ENCODE measurements at regions not wholly inside any gene's neighbourhood (a gene's known extent, or its start where the extent isn't known, plus 50 kb on each side); places are given as distances from the start of the nearest gene placed in this dataset.

DNA sequence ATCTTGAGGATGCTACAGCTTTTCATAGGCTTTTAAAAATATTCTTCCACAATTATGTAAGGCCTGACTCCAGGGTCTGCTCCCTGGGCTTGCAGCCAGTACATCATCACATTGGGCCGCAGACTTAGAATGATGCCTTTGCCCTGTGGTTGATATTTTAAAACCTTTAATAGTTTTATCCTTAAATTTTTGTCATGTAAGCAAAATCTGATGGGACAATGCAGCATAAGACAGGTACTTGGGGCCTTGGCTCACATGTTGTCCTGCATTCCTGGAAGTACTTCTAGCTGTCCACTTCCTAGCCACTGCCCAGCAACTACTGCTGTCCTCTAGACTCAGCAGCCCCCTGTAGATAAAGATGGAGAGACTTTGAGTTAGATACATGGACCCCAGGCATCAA is 197.3 kb upstream of the SLITRK3 start:
- Mint-ChIP-seq H3K4me1 (ENCODE audit: low read depth) (no peaks in the 10 kb centered on the region), H3K9me3 (peaks cover 13% of the 10 kb centered on the region), H3K36me3 (ENCODE audit: low read depth) (no peaks in the 10 kb centered on the region), H3K27ac (no peak overlapping the region), H3K4me3 (ENCODE audit: low read depth) (no peak overlapping the region), H3K27me3 (ENCODE audit: low read depth) (no peaks in the 10 kb centered on the region)
- intact Hi-C loops (cut with micrococcal nuclease): no loop called here
- DNase-seq (ENCODE audit: low spot score): no peak

DNA sequence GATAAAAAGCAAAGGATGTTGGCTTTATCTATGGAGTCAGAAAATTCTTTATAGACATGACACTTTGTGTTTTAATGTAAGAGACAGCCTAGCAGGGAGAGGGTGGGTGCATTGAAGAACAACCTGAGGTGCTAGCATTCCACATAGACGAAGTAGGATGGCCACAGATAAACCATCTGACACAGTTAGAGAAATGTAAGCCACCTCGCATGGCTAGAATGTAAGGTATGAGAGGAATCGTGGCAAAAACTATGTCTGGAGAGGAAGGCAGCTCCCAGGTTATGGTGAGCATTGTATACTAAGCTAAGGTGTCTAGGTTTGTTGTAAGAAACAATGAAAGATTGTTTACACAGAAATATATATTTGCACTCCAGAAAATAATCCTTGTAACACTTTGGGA is 194.0 kb upstream of the SLITRK3 start:
- Mint-ChIP-seq H3K27ac (no peak overlapping the region), H3K9me3 (peaks cover 15% of the 10 kb centered on the region), H3K4me1 (ENCODE audit: low read depth) (no peaks in the 10 kb centered on the region), H3K27me3 (ENCODE audit: low read depth) (no peaks in the 10 kb centered on the region), H3K36me3 (ENCODE audit: low read depth) (no peaks in the 10 kb centered on the region), H3K4me3 (ENCODE audit: low read depth) (no peak overlapping the region)
- DNase-seq (ENCODE audit: low spot score): no peak
- intact Hi-C loops (cut with micrococcal nuclease): no loop called here

DNA sequence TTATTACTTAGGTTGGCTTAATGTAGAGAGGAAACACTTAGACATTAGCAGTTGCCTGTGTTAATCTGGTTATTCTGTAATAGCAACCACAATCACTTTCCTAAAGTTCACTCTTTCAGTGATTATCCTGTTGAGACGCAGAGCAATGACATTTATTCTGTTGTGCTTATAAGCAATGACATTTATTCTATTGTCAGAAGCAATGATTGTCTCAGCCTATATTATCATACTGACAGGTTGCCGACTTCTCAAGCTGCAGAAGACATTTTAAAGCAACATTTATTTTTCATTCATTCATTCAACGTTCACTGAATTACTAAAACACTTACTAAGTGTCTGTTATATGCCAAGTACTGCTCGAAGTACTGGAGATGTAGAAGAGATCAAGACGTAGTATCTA is 193.5 kb upstream of the SLITRK3 start:
- intact Hi-C loops (cut with micrococcal nuclease): no loop called here
- peaks cover 15% of the 10 kb centered on the region for H3K9me3 Mint-ChIP-seq
- H3K36me3 Mint-ChIP-seq (ENCODE audit: low read depth): no peaks in the 10 kb centered on the region
- no peaks in the 10 kb centered on the region for H3K4me1 Mint-ChIP-seq (ENCODE audit: low read depth)
- no peak overlapping the region for H3K4me3 Mint-ChIP-seq (ENCODE audit: low read depth)
- no peak for DNase-seq (ENCODE audit: low spot score)
- H3K27ac Mint-ChIP-seq: no peak overlapping the region
- H3K27me3 Mint-ChIP-seq (ENCODE audit: low read depth): no peaks in the 10 kb centered on the region

DNA sequence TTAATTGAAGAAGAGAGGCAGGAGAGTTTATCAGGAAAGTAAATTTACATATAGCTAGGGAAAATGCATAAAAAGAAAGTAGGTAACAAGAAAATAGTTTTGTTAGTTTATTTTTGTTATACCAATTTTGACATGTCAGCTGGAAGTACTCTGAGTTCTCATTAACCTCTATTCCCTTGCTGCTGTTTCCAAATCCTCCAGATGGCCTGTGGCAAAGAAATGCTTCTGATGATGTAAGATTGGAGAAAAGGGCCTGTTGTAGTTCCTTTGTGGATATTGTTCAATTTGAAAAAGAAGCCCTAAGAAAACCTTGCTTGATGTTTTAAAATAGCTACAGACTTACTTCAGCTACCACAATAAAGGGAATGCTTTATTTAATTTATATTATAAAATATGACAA is 192.9 kb upstream of the SLITRK3 start:
- DNase-seq (ENCODE audit: low spot score): no peak
- H3K4me1 Mint-ChIP-seq (ENCODE audit: low read depth): no peaks in the 10 kb centered on the region
- H3K27me3 Mint-ChIP-seq (ENCODE audit: low read depth): no peaks in the 10 kb centered on the region
- intact Hi-C loops (cut with micrococcal nuclease): no loop called here
- no peaks in the 10 kb centered on the region for H3K36me3 Mint-ChIP-seq (ENCODE audit: low read depth)
- H3K27ac Mint-ChIP-seq: no peak overlapping the region
- H3K4me3 Mint-ChIP-seq (ENCODE audit: low read depth): no peak overlapping the region
- H3K9me3 Mint-ChIP-seq: peaks cover 15% of the 10 kb centered on the region

DNA sequence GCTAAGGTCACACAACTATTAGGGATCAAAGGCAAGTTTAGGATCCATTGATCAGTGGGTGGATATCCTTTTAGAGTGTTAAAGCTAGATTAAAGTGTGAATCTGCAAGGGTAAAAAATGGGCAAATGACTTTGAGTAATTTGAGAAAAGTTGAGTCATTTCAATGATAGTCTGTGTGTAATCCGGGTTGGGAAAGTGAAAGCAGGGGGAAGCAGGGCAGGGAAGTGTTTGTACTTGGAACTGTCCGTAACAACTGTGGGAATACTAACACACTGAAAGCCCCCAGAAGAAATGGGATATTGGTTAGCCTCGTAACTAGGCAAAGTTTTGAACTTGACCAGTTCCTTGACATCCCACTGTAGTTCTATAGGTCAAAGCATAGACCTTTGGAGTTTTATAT is 187.2 kb upstream of the SLITRK3 start:
- DNase-seq (ENCODE audit: low spot score): no peak
- no peaks in the 10 kb centered on the region for H3K36me3 Mint-ChIP-seq (ENCODE audit: low read depth)
- H3K27ac Mint-ChIP-seq: no peak overlapping the region
- no peak overlapping the region for H3K4me3 Mint-ChIP-seq (ENCODE audit: low read depth)
- H3K27me3 Mint-ChIP-seq (ENCODE audit: low read depth): no peaks in the 10 kb centered on the region
- H3K4me1 Mint-ChIP-seq (ENCODE audit: low read depth): no peaks in the 10 kb centered on the region
- H3K9me3 Mint-ChIP-seq: peaks cover 17% of the 10 kb centered on the region
- intact Hi-C loops (cut with micrococcal nuclease): no loop called here

DNA sequence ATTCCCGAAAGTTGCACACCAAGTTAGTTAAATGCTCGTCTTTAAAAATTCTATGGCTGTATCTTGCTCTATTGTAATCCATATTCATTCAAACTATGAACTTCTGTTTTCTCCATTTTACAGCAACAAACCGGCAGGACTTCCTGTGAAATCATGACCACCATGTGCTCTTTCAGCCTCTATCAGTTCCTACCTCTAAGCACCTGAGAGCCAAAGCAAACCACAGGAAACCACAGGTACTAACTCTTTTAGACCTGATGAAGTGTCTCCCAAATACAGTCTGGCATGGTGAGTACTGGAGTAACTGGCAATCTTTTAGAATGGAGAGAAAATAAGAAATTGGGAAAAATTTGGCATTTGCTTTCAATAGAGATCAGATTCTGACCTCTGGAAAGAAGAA is 186.5 kb upstream of the SLITRK3 start:
- no peak for DNase-seq (ENCODE audit: low spot score)
- peaks cover 13% of the 10 kb centered on the region for H3K9me3 Mint-ChIP-seq
- no peaks in the 10 kb centered on the region for H3K36me3 Mint-ChIP-seq (ENCODE audit: low read depth)
- no peaks in the 10 kb centered on the region for H3K27me3 Mint-ChIP-seq (ENCODE audit: low read depth)
- H3K4me1 Mint-ChIP-seq (ENCODE audit: low read depth): no peaks in the 10 kb centered on the region
- intact Hi-C loops (cut with micrococcal nuclease): no loop called here
- H3K4me3 Mint-ChIP-seq (ENCODE audit: low read depth): no peak overlapping the region
- no peak overlapping the region for H3K27ac Mint-ChIP-seq

DNA sequence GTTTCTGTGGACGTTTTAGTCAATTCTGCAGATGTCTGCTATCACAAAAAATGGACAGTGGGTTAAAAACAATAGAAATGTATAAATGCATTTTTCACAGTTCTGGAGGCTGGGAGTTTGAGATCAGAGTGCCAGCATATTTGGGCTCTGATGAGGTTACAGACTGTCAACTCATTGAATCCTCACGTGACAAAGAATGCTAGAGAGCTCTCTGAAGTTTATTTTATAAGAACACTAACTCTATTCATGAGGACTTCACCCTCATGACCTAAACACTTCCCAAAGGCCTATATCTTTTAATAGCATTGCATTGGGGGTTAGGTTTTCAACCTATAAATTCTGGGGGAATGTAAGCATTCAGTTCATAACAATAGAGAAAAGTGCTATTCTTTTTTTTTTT is 182.6 kb upstream of the SLITRK3 start:
- no peak overlapping the region for H3K27ac Mint-ChIP-seq
- no peaks in the 10 kb centered on the region for H3K27me3 Mint-ChIP-seq (ENCODE audit: low read depth)
- H3K4me1 Mint-ChIP-seq (ENCODE audit: low read depth): no peaks in the 10 kb centered on the region
- no peak overlapping the region for H3K4me3 Mint-ChIP-seq (ENCODE audit: low read depth)
- H3K9me3 Mint-ChIP-seq: peaks cover 10% of the 10 kb centered on the region
- H3K36me3 Mint-ChIP-seq (ENCODE audit: low read depth): no peaks in the 10 kb centered on the region
- DNase-seq (ENCODE audit: low spot score): no peak
- intact Hi-C loops (cut with micrococcal nuclease): no loop called here

DNA sequence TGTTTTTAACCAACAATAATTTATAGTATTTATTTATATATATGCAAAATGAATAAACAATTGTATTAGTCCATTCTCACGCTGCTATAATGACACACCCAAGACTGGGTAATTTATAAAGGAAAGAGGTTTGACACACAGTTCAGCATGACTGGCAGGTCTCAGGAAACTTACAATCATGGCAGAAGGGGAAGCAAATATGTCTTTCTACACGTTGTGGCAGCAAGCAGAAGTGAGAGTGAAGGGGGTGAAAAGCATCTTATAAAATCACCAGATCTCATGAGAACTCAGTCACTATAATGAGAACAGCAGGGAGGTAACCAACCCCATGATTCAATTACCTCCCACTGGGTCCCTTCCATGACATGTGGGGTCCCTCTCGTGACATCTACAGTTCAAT is 162.8 kb upstream of the SLITRK3 start:
- no peak overlapping the region for H3K27ac Mint-ChIP-seq
- H3K4me3 Mint-ChIP-seq (ENCODE audit: low read depth): no peak overlapping the region
- H3K36me3 Mint-ChIP-seq (ENCODE audit: low read depth): no peaks in the 10 kb centered on the region
- no peaks in the 10 kb centered on the region for H3K4me1 Mint-ChIP-seq (ENCODE audit: low read depth)
- no peak for DNase-seq (ENCODE audit: low spot score)
- intact Hi-C loops (cut with micrococcal nuclease): no loop called here
- peaks cover 27% of the 10 kb centered on the region for H3K9me3 Mint-ChIP-seq
- H3K27me3 Mint-ChIP-seq (ENCODE audit: low read depth): no peaks in the 10 kb centered on the region

DNA sequence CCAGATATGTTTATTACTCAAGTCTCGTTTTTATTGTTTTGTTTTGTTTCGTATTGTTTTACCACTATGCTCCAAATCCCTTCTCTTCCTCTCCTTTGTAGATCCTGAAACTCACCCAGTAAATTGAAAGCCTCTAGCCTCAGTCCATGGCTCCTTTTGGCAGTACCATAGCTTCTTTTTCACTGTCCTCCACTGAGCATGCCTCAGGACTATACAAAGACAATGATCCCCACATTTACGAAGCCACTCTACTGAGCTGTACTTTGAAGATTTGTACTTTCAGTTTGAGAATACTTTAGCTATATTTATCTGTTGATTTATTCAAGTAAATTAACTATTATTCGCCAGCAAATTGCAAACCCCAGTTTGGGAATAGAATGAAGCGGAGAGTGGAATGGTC is 159.1 kb upstream of the SLITRK3 start:
- no peak for DNase-seq (ENCODE audit: low spot score)
- Mint-ChIP-seq H3K4me1 (ENCODE audit: low read depth) (no peaks in the 10 kb centered on the region), H3K9me3 (peaks cover 21% of the 10 kb centered on the region), H3K27ac (no peak overlapping the region), H3K36me3 (ENCODE audit: low read depth) (no peaks in the 10 kb centered on the region), H3K4me3 (ENCODE audit: low read depth) (no peak overlapping the region), H3K27me3 (ENCODE audit: low read depth) (no peaks in the 10 kb centered on the region)
- intact Hi-C loops (cut with micrococcal nuclease): no loop called here

DNA sequence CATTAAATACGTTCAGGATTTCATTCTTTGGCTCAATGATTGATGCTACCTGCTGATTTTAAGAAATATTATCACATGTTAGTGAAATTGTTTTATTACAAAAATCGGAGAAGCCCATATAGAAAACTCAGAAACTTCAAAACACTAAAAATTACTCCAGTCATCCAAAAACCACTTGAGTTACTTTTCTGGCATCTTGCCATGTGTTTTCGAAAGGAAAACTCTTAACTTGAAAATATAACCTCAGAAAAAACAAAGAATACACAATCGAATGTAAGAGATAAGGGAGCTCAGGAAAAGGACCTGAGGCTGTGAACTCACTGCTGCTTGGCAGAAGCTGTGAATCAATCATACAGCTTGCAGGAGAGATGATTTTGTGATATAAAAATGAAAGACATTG is 151.3 kb upstream of the SLITRK3 start:
- intact Hi-C loops (cut with micrococcal nuclease): no loop called here
- Mint-ChIP-seq H3K9me3 (peaks cover 27% of the 10 kb centered on the region), H3K27me3 (ENCODE audit: low read depth) (no peaks in the 10 kb centered on the region), H3K27ac (no peak overlapping the region), H3K4me1 (ENCODE audit: low read depth) (no peaks in the 10 kb centered on the region), H3K36me3 (ENCODE audit: low read depth) (no peaks in the 10 kb centered on the region), H3K4me3 (ENCODE audit: low read depth) (no peak overlapping the region)
- DNase-seq (ENCODE audit: low spot score): no peak

DNA sequence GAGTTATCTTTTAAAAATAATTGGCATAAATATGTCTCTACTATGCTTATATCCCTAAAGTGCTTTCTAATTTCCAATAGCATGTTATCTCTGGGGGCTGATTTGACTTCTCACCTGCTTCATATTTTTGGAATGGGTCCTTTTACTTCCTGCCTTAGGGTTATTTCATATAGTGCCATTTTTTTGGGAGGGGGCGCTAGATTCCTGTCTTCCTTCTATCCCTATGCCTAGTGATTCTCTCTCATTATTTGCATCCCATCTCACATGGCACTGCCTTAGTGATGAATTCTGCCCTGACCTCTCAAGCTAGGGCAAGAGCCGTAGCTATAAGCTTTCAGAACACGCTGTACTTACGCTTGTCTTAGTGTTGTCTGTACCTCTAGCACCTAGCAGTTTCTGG is 150.3 kb upstream of the SLITRK3 start:
- Mint-ChIP-seq H3K27ac (no peak overlapping the region), H3K27me3 (ENCODE audit: low read depth) (no peaks in the 10 kb centered on the region), H3K4me3 (ENCODE audit: low read depth) (no peak overlapping the region), H3K9me3 (peaks cover 27% of the 10 kb centered on the region), H3K4me1 (ENCODE audit: low read depth) (no peaks in the 10 kb centered on the region), H3K36me3 (ENCODE audit: low read depth) (no peaks in the 10 kb centered on the region)
- no peak for DNase-seq (ENCODE audit: low spot score)
- intact Hi-C loops (cut with micrococcal nuclease): no loop called here

DNA sequence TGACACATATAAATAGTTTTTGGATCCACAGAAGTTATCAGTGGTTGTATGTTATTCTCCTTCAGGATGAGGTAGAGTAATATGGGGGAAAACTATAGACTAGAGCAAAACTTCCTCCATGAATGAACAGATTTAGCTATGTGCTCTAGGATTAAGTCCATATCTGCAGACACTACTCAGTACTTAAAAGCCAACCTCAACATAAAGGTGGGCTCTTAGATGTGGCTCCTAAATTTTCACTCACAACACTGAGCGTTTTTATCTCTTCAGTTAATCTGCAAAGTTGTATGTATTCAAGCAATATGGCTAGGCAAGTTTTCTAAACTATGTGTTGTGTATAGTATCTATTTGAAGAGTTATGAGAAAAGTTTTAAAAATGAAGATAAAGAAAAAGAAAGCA is 147.0 kb upstream of the SLITRK3 start:
- Mint-ChIP-seq H3K36me3 (ENCODE audit: low read depth) (no peaks in the 10 kb centered on the region), H3K4me3 (ENCODE audit: low read depth) (no peak overlapping the region), H3K4me1 (ENCODE audit: low read depth) (no peaks in the 10 kb centered on the region), H3K27ac (no peak overlapping the region), H3K27me3 (ENCODE audit: low read depth) (no peaks in the 10 kb centered on the region), H3K9me3 (peaks cover 16% of the 10 kb centered on the region)
- no peak for DNase-seq (ENCODE audit: low spot score)
- intact Hi-C loops (cut with micrococcal nuclease): no loop called here

DNA sequence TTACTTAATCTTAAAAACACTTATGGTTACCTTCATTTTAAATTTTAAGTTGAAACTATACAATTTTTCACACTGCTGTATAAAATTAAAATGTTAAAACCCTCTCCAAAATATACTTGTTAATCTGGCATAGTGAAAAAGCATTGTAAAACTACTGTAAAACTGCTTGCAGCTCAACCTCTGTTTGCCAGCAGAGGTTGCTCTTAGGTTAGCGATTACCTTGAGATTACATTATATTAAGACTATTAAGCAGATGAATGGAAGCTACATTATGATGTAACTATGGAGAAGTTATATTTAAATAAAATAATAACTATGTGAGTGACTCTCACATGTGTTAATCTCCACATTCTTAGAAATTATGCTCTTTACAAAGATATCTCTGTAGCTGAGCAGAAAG is 143.6 kb upstream of the SLITRK3 start:
- no peaks in the 10 kb centered on the region for H3K4me1 Mint-ChIP-seq (ENCODE audit: low read depth)
- no peaks in the 10 kb centered on the region for H3K36me3 Mint-ChIP-seq (ENCODE audit: low read depth)
- intact Hi-C loops (cut with micrococcal nuclease): no loop called here
- no peaks in the 10 kb centered on the region for H3K27me3 Mint-ChIP-seq (ENCODE audit: low read depth)
- DNase-seq (ENCODE audit: low spot score): no peak
- H3K9me3 Mint-ChIP-seq: peaks cover 4% of the 10 kb centered on the region
- H3K4me3 Mint-ChIP-seq (ENCODE audit: low read depth): no peak overlapping the region
- no peak overlapping the region for H3K27ac Mint-ChIP-seq

DNA sequence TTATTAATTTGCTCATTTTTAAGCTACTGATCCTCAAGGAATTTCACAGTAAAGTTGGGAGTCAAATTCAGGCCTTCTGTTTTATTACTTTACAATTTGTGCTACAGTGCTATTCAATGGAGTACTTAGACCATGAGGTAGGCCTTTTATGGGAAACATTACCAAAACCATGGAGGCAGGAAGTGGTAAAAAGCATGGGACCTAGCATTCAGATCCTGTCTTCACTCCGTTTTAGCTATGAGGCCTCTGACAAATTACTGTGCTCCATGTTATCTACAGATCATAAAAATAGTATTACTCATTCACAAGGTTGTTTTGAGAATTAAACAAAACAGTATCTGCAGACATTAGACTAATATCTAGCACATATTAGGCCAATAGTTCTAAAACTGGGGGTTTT is 140.6 kb upstream of the SLITRK3 start:
- intact Hi-C loops (cut with micrococcal nuclease): no loop called here
- H3K4me3 Mint-ChIP-seq (ENCODE audit: low read depth): no peak overlapping the region
- H3K4me1 Mint-ChIP-seq (ENCODE audit: low read depth): no peaks in the 10 kb centered on the region
- H3K27me3 Mint-ChIP-seq (ENCODE audit: low read depth): no peaks in the 10 kb centered on the region
- DNase-seq (ENCODE audit: low spot score): no peak
- no peaks in the 10 kb centered on the region for H3K9me3 Mint-ChIP-seq
- H3K27ac Mint-ChIP-seq: no peak overlapping the region
- no peaks in the 10 kb centered on the region for H3K36me3 Mint-ChIP-seq (ENCODE audit: low read depth)

All from activated T-helper 2 cell treated with anti-CD3 and anti-CD28 coated beads, Interferon-gamma antibody, Interleukin-2, Interleukin-4, amounts not matched to agents 10 μg/mL and 5 μg/mL and 100 μg/mL, durations not matched to agents 14 hours and 24 hours and 36 hours (primary cell).